ENCODE measurements at regions not wholly inside any gene's neighbourhood (a gene's known extent, or its start where the extent isn't known, plus 50 kb on each side); places are given as distances from the start of the nearest gene placed in this dataset.

GRCh38 chr5:73318308-73318719 is 130.3 kb downstream of the FOXD1 start:
- Histone ChIP-seq H4K20me1 (ENCODE audit: insufficient read depth, low read length) (no peaks in the 10 kb centered on the region), H3K4me2 (ENCODE audit: low read depth, low read length) (no peak overlapping the region), H3K9ac (ENCODE audit: low read length) (no peak overlapping the region), H3K36me3 (replicated peaks; ENCODE audit: insufficient read depth, low read length) (no peaks in the 10 kb centered on the region), H3K4me3 (ENCODE audit: low read length) (no peak overlapping the region), H3K79me2 (ENCODE audit: low read length) (no peaks in the 10 kb centered on the region), H3F3A (ENCODE audit: insufficient read depth, low read length) (no peaks in the 10 kb centered on the region), H3K9me3 (replicated peaks; ENCODE audit: insufficient read depth, low read length) (no peaks in the 10 kb centered on the region), H3K4me1 (ENCODE audit: low read length) (no peaks in the 10 kb centered on the region), H2AFZ (ENCODE audit: low read length) (no peak overlapping the region), H3K27ac (ENCODE audit: low read length) (no peak overlapping the region), H3K9me2 (replicated peaks; ENCODE audit: insufficient read depth, low read length) (no peaks in the 10 kb centered on the region), H3K27me3 (replicated peaks; ENCODE audit: insufficient read depth, low read length) (no peaks in the 10 kb centered on the region)
- no peak for DNase-seq
- TF ChIP-seq CTCF (IDR thresholded peaks at IDR 0.05; ENCODE audit: low read length) (no peak), EZH2phosphoT487 (IDR thresholded peaks at IDR 0.05; ENCODE audit: low read length) (no peak), EZH2 (optimal IDR thresholded peaks at IDR 0.05; ENCODE audit: low read depth, low read length) (no peak)

GRCh38 chr5:73317523-73317922 is 131.1 kb downstream of the FOXD1 start:
- Histone ChIP-seq H3K4me1 (ENCODE audit: low read length) (no peaks in the 10 kb centered on the region), H2AFZ (ENCODE audit: low read length) (no peak overlapping the region), H3K27me3 (replicated peaks; ENCODE audit: insufficient read depth, low read length) (no peaks in the 10 kb centered on the region), H3F3A (ENCODE audit: insufficient read depth, low read length) (no peaks in the 10 kb centered on the region), H3K4me2 (ENCODE audit: low read depth, low read length) (no peak overlapping the region), H3K9ac (ENCODE audit: low read length) (no peak overlapping the region), H3K4me3 (ENCODE audit: low read length) (no peak overlapping the region), H3K79me2 (ENCODE audit: low read length) (no peaks in the 10 kb centered on the region), H3K9me3 (replicated peaks; ENCODE audit: insufficient read depth, low read length) (no peaks in the 10 kb centered on the region), H3K27ac (ENCODE audit: low read length) (no peak overlapping the region), H3K36me3 (replicated peaks; ENCODE audit: insufficient read depth, low read length) (no peaks in the 10 kb centered on the region), H4K20me1 (ENCODE audit: insufficient read depth, low read length) (no peaks in the 10 kb centered on the region), H3K9me2 (replicated peaks; ENCODE audit: insufficient read depth, low read length) (no peaks in the 10 kb centered on the region)
- TF ChIP-seq EZH2phosphoT487 (IDR thresholded peaks at IDR 0.05; ENCODE audit: low read length) (no peak), CTCF (IDR thresholded peaks at IDR 0.05; ENCODE audit: low read length) (no peak), EZH2 (optimal IDR thresholded peaks at IDR 0.05; ENCODE audit: low read depth, low read length) (no peak)
- DNase-seq: no peak

GRCh38 chr5:73314395-73315257 is 134.0 kb downstream of the FOXD1 start:
- TF ChIP-seq CTCF (IDR thresholded peaks at IDR 0.05; ENCODE audit: low read length) (no peak), EZH2 (optimal IDR thresholded peaks at IDR 0.05; ENCODE audit: low read depth, low read length) (no peak), EZH2phosphoT487 (IDR thresholded peaks at IDR 0.05; ENCODE audit: low read length) (no peak)
- Histone ChIP-seq H3K4me1 (ENCODE audit: low read length) (no peaks in the 10 kb centered on the region), H3K79me2 (ENCODE audit: low read length) (no peaks in the 10 kb centered on the region), H3K27me3 (replicated peaks; ENCODE audit: insufficient read depth, low read length) (no peaks in the 10 kb centered on the region), H2AFZ (ENCODE audit: low read length) (no peak overlapping the region), H3K4me2 (ENCODE audit: low read depth, low read length) (no peak overlapping the region), H3K4me3 (ENCODE audit: low read length) (no peak overlapping the region), H3K9me2 (replicated peaks; ENCODE audit: insufficient read depth, low read length) (no peaks in the 10 kb centered on the region), H3K36me3 (replicated peaks; ENCODE audit: insufficient read depth, low read length) (no peaks in the 10 kb centered on the region), H3K9me3 (replicated peaks; ENCODE audit: insufficient read depth, low read length) (no peaks in the 10 kb centered on the region), H4K20me1 (ENCODE audit: insufficient read depth, low read length) (no peaks in the 10 kb centered on the region), H3K9ac (ENCODE audit: low read length) (no peak overlapping the region), H3F3A (ENCODE audit: insufficient read depth, low read length) (no peaks in the 10 kb centered on the region), H3K27ac (ENCODE audit: low read length) (no peak overlapping the region)
- DNase-seq: no peak

All from MM.1S (cell line).